ENCODE measurements at regions not wholly inside any gene's neighbourhood (a gene's known extent, or its start where the extent isn't known, plus 50 kb on each side); places are given as distances from the start of the nearest gene placed in this dataset.

- WGBS, 2 donors: 91 to 99% methylated on average over 2 of the region's 2 CpGs
- no peaks in the 10 kb centered on the region for H3K9me3 ChIP-seq
- no peak for DNase-seq
Observed at GRCh38 chr7:10120936-10121335, 852.7 kb upstream of the PHF14 start.

GRCh38 chr7:10121631-10122030 lies 852.0 kb upstream of the PHF14 start:
- ATAC-seq (peak in 6 of 8 donors; percentile 66 to 84 (median 72)), DNase-seq (peak in 1 of 2 donors; percentile 23)
- no peak overlapping the region for H3K4me3 ChIP-seq
- H3K27ac ChIP-seq: peak overlapping the region in 6 of 10 donors; percentile 8 to 65 (median 24)
- TF ChIP-seq CTCF (IDR thresholded peaks at IDR 0.05): no peak
- intact Hi-C loops (cut with DNase I): loop anchor here in 1 of 10 donors (5.0 kb wide), 1 partner anchor 41 kb away; no protein-coding TSS in a partner anchor
- 40 to 54% methylated on average over 2 of the region's 2 CpGs for WGBS, 2 donors
- no peaks in the 10 kb centered on the region for H3K36me3 ChIP-seq
- peaks cover 0 to 27% (median 10%) of the 10 kb centered on the region in 9 donors for H3K4me1 ChIP-seq
- H3K9me3 ChIP-seq: no peaks in the 10 kb centered on the region
- no peaks in the 10 kb centered on the region for H3K27me3 ChIP-seq

More at GRCh38 chr7:10120936-10121335, 852.7 kb upstream of the PHF14 start:
- Histone ChIP-seq H3K27ac (peak overlapping the region in 1 of 10 donors; percentile 65), H3K27me3 (no peaks in the 10 kb centered on the region), H3K4me1 (peaks cover 0 to 27% (median 10%) of the 10 kb centered on the region in 9 donors), H3K4me3 (no peak overlapping the region), H3K36me3 (no peaks in the 10 kb centered on the region)
- ATAC-seq: no peak
- intact Hi-C loops (cut with DNase I): loop anchor here in 1 of 10 donors (5.0 kb wide), 1 partner anchor 41 kb away; no protein-coding TSS in a partner anchor
- TF ChIP-seq CTCF (IDR thresholded peaks at IDR 0.05): no peak

GRCh38 chr7:10122551-10123100 lies 851.0 kb upstream of the PHF14 start:
- H3K27ac ChIP-seq: peak overlapping the region in 5 of 10 donors; percentile 8 to 65 (median 34)
- no peak overlapping the region for H3K4me3 ChIP-seq
- no peak for TF ChIP-seq CTCF (IDR thresholded peaks at IDR 0.05)
- DNase-seq: peak in 1 of 2 donors; percentile 60
- 24 to 26% methylated on average over 4 of the region's 4 CpGs for WGBS, 2 donors
- no peaks in the 10 kb centered on the region for H3K27me3 ChIP-seq
- H3K36me3 ChIP-seq: no peaks in the 10 kb centered on the region
- peaks cover 0 to 27% (median 10%) of the 10 kb centered on the region in 9 donors for H3K4me1 ChIP-seq
- no peaks in the 10 kb centered on the region for H3K9me3 ChIP-seq
- peak; percentile 62 to 94 (median 91) for ATAC-seq
- intact Hi-C loops (cut with DNase I): loop anchor here in 1 of 10 donors (5.0 kb wide), 1 partner anchor 40 kb away; no protein-coding TSS in a partner anchor

GRCh38 chr7:10128748-10129147 lies 844.9 kb upstream of the PHF14 start:
- intact Hi-C loops (cut with DNase I): no loop called here
- H3K9me3 ChIP-seq: no peaks in the 10 kb centered on the region
- TF ChIP-seq CTCF (IDR thresholded peaks at IDR 0.05): peak in 3 of 9 donors; percentile 17 to 48 (median 19)
- H3K4me3 ChIP-seq: no peak overlapping the region
- ATAC-seq: no peak
- H3K27ac ChIP-seq: no peak overlapping the region
- 58 to 71% methylated on average over 1 of the region's 1 CpG for WGBS, 2 donors
- no peaks in the 10 kb centered on the region for H3K36me3 ChIP-seq
- no peak for DNase-seq
- H3K27me3 ChIP-seq: no peaks in the 10 kb centered on the region
- no peaks in the 10 kb centered on the region for H3K4me1 ChIP-seq

All from heart right ventricle (tissue), 16 donors.